Germinal center (tissue), 1 donor: ENCODE measurements at regions not wholly inside any gene's neighbourhood (a gene's known extent, or its start where the extent isn't known, plus 50 kb on each side); places are given as distances from the start of the nearest gene placed in this dataset.
A peak's percentile ranks its signal among the peaks of the same experiment; 100 is the strongest.

ENCODE experiments used
- DNase-seq: peaks from one replicate; pipeline ENCODE4 v3.0.0; 2012; ENCODE audit warnings: mixed read lengths, low spot score

DNA sequence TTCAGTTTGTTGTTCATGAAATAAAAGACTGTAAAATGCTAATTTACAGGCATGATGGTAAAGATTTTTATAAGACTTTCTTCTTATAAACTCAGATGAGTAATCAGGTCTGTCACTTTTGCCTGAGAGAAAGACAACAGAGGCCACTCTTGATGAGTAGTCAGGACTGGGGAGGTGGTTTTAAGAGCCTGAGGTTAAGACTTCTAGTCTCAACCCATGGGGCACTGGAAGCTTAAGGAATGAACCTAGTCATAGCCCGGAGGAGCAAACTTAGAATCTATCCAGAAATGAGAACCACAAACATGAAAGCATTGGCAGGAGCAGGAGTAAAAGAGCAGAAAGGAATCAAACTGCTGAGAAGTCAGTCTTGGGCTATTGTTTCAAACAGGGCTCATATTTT, 846.3 kb upstream of the ARPP21 start:
- DNase-seq: no peak

DNA sequence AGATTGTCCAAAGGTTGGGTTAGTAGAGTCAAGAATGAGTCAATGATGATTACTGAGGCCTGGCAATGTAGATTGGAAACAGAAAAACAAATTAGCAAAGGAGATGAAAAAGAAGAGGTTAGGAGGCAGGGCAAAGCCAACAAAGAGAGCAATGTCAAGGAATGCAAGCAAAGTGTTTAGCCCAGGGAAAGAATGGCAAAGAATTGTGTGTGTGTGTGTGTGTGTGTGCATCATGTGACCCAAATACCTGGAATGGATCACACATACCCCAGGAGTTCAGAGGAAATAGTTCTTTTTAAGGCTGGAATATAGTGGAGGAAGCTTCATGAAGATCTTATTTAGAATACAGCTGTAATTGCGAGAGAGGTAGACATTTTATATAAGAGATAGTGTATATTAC, 831.7 kb upstream of the ARPP21 start:
- no peak for DNase-seq

DNA sequence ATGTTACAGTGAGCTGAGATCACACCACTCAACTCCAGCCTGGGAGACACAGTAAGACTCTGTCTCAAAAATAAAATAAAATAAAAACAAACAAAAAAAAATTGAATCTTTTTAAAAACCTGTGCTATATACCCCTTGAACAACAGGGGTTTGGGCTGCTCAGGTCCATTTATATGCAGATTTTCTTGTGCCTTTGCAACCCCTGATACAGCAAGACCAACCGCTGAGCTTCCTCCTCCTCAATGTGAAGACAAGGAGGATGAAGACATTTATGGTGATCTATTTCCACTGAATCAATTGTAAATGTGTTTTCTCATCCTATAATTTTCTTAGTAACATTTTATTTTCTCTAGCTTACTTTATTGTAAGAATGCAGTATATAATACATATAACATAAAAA, 831.0 kb upstream of the ARPP21 start:
- no peak for DNase-seq

DNA sequence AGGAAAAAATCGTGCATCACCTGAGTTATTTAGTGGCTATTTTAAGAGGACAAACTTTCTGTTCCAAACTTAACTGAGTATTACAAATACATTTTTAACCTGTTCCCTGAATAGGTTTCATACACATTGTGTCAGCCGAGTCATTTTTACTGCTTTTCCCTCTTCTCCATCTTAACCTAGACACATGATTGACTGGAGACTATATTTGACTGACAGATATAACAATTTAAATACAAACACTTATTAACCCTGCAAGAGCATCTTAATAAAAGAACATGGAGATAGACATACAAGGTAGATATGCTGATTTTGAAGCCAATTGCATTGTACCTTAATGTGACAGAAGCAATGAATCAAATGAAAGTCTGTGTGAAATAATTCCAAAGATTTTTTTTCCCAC, 810.5 kb upstream of the ARPP21 start:
- no peak for DNase-seq

DNA sequence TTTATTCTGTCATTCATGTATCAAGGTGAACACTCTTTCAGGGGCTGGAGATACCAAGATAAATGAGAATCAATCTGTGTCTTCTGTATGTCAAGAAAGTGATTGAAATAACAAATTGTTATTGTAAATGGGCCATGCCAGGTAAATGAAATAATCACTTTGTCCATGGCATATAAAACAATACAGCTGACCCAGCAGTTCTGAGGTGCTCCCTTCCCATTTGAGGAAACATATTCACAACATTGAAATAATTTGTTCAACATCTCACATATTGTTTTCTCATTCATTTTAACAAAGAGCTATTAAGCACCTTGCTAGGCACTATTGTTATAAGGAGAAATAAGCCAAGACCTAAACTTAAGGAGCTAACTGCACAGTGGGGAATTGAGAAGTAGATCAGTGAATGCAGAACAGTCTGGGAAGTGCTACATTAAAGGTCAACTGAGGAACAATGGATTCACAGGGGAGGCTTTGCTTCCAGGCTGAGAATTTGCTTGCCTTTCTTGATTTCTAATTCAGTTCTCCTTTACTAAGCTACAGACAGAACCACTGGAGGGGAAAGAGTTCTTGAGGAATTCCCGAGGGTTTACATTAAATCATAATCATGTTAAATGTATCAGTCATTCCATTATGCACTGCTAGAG, 806.3 kb upstream of the ARPP21 start:
- no peak for DNase-seq

DNA sequence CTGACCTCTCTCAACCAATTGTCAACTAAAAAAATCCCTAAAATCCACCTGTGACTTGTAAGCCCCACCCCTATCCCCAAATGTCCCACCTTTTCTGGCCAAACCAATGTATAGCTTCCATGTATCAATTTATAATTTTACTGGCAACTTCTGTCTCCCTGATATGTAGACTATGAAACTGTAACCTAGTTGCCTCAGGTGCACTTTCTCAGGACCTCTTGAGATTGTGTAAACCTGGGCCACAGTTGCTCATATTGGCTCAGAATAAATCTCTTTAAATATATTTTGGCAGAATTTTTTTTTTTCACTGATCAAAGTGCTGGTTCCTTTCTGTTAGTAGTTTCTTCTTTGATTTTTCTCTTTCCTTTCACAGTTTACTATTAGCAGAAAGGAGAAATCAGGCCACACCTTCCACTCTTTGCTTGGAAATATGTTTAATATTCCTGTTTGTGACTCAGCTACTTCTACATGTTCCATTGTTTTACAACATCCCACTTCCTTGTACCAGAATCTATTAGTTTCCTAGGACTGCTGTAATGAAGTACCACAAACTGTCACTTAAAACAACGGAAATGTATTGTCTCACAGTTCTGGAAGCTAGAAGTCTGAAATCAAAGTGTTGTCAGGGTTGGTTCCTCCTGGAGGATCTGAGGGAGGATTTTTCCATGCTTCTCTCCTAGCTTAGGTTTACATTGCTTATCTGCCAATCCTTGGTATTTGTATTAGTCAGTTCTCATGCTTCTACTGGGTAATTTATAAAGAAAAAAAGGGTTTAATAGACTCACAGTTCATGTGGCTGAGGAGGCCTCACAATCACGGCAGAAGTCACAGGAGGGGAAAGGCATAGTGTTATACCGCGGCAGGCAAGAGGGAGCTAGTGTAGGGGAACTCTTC, 801.2 kb upstream of the ARPP21 start:
- no peak for DNase-seq

DNA sequence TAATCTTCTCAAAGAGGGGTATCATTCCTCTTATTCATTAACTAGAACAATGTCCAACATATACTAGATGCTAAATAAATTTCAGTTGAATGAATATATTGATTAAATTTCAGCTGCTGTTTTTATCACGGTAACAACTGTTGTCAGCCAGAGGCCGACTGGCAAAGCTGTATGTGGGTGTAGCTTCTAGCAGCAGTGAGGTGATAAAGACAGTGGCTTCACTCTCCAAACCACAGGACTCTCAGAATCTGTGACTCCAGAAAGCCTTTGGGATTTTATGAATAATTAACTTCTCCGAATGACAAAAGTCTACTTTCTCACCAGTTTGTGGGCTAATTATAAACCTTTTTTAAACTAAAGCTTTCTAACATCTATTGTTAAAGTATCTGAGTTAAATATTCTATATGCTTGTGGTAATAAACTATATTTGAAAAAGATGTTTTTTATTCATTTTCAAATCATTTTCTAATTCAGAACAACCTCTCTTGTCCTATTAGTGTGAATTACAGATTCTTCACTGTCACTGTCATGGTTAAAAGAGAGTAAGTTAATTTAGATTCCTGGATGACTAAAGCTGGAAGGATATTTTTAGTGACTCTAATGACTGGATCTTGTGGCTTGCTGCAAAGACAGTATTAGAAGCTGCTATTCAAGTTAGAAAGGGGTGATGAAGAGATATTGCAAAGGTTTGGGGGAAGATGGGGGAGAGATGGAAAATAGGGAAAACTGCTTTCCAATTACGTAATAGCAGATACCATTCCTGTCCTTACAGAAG, 796.4 kb upstream of the ARPP21 start:
- no peak for DNase-seq

DNA sequence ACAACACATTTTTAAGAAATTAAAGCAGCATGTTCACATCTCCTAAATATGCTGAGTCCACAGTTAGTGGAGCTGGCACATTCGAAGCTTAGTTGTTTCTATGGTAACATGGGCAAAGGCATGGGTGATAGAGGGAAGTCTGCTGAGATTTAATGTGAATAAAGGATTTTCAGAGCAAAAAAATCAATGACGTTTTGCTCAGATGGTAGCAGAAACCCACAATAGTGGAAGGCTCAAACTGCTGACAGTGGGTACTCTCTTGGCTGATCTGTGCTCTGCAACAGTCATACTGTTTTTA, 795.1 kb upstream of the ARPP21 start:
- DNase-seq: no peak

DNA sequence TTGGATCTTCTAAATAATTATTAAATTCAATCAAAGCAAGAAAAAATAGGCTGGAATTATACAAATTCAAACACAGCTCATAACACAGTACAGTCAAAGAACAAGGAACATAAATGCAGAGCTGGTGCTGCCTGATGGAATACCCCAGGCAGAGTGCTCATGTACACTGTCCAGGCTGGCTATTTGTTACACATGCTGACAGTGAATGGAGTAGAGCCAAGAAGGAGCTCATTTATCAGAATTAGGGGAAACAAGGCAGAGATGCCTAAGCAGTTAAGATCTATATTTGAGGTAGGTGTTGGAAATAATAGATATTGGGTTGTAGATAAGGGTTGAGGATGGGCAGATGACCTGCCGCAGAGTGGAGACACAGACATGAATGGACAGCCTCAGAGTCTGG, 788.2 kb upstream of the ARPP21 start:
- DNase-seq: no peak

DNA sequence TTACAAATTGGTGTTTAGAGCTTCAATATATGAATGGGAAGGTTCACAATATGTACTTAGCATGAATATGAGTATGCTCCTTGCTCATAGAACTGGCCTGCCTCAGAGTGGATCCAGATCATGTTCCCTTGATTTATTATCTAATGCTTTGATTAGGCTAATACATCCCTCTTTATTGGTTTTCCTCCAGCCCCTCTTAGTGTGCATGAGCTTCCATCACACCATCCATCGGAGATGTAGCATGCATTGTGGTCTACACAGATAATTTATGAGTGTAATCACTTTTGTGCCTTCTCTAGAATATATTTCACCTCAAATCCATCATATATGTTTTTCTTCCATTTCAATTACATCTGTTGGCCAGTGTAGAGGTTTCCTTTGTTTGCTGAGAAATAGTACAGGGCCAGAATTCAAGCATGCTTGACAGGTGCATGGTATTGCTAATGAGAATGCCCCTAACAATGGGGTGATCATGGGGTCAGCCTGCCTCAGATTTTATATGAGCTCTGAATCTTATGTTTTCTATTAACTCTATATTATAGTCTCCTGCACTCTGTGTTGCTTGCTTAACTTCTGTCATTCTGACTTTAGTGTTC, 786.4 kb upstream of the ARPP21 start:
- no peak for DNase-seq

DNA sequence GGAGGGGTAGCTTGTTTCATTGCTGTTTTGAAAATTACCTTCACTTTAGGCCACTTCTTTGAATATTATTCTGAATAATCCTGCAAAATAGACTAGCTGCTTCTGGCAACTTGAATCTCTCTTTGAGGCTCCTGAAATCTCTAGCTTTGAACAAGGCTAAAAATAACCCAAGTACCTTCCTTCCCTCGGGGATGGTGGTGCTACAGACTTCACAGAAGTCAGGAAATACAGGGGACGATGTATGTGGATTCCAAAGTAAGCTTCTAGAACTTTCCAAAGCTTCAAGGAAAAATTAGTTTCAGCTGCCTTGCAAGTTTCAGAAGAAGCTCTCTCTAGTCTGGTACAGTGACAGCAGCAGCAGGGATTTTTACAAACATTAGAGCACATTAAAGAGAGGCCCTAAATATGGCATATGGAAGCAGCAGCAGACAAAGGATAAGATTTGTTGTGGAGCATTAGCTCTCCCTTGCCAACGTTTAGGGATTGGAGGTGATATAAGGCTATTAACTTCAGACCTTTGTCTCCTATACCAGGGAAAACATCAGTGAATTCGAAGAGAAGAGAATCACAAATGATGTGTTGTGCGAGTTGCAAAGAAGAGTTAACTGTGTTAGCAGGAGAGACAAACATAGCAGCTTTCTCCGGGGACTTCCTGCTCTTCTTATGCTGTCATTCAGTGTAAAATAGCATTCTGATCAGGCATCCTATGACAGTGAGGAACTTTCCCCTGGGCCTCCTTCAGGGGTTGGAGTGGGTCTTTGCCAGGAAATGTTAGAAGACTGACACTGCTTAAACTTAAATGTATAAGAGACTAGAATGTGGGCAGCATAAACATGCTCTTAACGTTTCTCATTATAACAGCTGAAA, 783.0 kb upstream of the ARPP21 start:
- DNase-seq: no peak

DNA sequence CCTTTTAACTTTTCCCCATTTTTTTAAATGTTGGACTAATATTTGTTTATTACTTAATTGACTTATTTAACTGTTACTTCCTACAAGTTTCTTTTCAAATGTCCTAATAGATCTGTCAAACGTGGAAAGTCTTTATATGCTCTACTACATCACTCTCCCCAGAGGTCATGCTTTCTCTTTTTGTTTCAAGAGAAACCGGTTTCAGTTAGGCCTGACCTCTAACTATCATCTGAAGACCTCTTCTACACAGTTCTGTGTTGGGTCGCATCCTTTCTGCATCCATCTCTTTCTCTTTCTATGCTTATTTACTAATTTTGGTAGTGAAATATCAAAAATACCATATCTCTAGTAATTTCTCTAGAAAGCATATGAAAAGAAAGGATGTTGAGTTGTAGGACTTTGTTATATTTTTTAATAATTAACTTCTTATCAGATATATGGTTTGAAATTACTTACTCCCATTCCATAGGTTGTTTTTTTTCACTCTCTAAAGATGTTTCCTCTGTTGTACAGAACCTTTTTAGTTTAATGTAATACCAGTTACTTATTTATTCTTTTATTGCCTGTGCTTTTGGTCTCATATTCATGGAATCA, 781.2 kb upstream of the ARPP21 start:
- no peak for DNase-seq

DNA sequence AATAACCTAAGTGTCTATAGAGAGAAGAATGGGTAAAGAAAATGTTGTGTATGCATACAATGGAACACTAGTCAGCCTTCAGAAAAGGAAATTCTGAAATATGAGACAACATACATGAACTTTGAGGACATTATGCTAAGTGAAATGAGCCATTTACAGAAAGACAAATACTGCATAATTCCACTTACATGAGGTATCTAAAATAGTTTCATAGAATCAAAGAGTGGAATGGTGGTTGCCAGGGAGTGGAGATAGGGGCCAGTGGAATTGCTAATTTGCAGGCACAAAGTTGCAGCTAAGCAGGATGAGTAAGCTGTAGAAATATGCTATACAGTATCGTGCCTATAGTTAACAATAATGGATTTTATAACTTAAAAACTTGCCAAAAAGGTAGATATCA, 779.6 kb upstream of the ARPP21 start:
- DNase-seq: no peak

DNA sequence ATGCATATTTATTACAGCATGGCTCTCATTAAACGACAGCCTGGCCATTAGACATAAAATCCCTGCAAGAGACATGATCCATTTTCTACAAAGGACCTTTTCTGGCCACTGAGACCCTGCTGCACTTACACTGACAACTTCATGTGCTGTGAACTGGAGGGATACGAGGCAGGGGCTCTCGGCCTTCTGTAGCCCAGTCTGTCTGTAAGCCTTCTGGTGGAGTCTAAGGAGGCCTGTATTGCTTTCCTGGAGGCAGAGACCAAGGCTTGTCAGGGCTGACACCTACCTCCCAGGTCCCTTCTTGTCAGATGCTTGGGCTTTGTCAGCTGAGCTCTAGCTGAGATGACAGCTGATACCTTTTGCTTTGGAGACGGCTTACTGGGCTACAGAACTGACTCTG, 776.9 kb upstream of the ARPP21 start:
- DNase-seq: no peak

DNA sequence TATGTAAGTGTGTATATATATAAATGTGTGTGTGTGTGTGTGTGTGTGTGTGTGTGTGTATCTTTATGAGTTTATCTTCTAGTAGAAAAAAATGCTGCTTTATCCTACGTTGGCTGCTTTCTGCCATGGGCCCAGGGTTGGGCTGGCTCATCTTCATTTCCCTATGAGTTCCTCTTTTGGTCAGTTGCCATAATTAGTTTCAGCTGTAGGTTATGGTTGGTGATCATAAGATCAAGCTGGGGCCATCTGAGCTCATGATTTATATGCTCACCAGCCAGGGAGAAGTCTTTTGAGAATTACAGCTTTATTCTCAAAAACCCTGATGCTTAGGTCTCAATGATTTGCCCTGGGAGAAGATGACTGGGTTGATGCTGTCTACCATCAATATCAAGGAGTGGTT, 775.8 kb upstream of the ARPP21 start:
- peak; percentile 2 for DNase-seq

DNA sequence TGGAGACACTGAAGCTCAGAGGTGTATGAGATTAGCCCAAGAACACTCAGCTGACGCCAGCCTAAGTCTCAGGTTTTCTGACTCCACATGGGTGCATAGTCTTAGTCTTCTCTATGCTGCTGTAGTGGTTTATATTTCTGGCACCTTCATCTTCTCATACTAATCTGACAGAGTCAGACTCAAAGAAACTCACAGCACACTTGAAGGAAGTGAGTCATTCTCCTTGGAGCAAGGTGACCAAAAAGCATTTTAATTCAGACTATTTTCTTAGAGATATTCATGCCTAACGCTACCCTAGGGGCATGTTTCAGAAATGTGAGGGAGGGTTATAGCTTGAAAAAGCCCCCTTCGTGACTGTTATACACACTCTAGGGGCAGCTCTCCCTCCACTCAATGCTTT, 775.3 kb upstream of the ARPP21 start:
- DNase-seq: no peak

DNA sequence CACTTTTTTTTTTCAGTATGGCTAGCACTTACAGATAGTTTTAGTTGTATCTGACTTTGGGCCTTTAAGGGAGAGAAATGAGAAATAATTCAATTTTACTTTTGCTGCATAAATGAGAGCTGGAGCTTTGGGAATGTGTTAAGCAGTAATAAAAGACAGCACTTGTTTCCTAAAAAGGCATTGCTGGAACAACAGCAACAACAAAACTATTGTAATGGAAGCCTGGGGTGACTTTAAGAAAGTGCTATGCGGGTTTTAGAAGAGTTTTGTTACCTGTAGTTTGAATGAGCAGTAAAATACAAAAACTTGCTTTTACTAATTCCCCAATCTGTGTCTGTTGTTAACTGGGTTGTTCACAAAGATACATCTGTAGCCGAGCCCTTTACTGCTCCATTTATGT, 774.0 kb upstream of the ARPP21 start:
- no peak for DNase-seq

DNA sequence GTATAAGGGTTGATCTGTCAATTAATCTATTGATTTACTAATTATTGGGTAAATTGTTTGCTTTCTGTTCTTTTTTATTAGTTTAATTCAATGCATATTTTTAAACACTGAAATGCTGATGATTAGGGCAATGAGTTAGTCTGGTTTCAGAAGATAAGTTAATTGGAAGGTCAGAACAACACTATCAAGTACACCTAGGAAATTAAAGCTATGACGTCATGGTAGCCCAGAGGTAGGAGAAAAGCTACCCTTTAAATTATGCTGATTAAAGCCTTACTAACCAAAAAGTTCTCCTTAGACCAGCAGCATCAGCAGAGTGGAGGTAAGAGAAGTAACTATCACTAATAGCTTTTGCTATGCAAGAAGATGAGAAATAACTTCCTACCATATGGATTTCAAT, 770.4 kb upstream of the ARPP21 start:
- no peak for DNase-seq

DNA sequence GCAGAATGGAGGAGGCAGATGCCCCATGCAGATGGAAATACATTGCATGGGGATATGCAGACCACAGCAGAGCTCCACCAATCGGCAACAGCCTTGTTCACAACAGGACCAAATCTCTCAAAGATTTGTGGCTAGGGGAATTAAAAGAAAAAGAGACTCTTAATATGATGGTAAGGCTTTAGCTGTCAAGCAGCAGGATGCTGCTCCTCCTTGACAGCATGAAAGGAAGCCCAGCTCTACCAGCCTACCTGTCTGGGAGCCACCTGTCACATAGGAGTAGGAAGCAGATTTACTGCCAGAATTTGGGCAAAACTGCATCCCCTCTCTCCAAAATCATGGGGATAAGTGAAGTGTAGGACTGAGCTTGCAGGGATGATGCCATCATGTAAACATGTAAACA, 769.6 kb upstream of the ARPP21 start:
- DNase-seq: no peak

DNA sequence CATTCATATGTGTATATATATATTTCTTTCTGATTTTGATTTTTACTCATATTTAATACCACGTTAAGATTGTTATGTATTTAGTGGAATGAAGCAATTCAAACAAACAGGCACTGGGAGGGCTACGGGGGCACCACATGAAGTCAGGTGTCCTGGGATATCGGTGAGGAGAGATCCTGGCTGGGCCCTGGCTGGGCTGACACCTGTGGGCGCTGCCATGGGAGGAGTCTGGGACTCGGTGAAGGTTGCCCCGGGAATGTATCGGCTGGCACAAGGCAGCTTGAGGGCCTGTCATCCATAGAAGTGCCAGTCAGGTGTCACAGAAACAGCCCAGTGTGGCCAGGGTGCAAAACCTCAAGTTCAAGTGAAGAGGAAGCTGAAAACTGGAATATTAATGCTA, 766.9 kb upstream of the ARPP21 start:
- DNase-seq: no peak

DNA sequence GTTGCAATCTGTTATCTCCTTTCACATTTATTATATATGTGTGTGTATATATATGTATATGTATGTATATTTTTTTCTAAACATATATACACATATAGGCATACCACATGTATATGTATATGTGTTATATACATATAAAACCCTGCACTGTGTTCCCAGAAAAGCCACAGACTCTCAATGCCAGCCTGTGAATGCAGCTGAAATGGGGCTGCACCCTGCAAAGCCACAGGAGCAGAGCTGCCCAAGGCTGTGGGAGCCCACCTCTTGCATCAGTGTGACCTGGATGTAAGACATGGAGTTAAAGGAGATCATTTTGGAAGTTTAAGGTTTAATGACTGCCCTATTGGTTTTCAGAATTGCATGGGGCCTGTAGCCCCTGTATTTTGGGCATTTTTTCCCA, 762.3 kb upstream of the ARPP21 start:
- no peak for DNase-seq

DNA sequence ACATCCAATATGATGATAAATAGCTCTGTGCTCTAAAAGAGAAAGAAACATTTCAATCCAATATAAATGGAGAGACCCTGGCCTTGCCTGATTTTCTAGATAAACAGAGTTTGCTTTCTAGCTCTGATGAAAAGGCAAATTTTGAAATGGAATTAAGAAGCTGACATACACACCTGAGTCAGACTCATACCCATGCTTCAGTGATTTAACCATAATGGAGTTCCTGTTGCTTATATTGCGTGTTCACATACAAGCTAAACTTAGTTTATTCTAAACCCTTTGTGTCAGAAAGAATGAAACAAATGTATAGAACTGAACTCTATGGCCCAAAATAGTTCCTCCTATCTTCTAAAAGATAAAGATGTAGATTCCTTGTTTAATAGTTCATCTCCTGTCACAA, 760.8 kb upstream of the ARPP21 start:
- DNase-seq: no peak
